Osteocyte (in vitro differentiated cells): ENCODE measurements at regions not wholly inside any gene's neighbourhood (a gene's known extent, or its start where the extent isn't known, plus 50 kb on each side); places are given as distances from the start of the nearest gene placed in this dataset.

Experiments
- DNase-seq: peaks from one replicate; pipeline ENCODE4 v3.0.0; 2021; ENCODE audit warnings: mixed read lengths; ENCODE audit not compliant: unreplicated experiment; ENCODE audit errors: extremely low spot score
- H3K27ac Mint-ChIP-seq: one replicate; pipeline ENCODE4 v1.8.0; 2021; ENCODE audit warnings: mild to moderate bottlenecking, mixed read lengths; ENCODE audit not compliant: unreplicated experiment
- H3K27me3 Mint-ChIP-seq: one replicate; pipeline ENCODE4 v1.8.0; 2021; ENCODE audit warnings: mixed read lengths; ENCODE audit not compliant: unreplicated experiment
- H3K36me3 Mint-ChIP-seq: one replicate; pipeline ENCODE4 v1.8.0; 2021; ENCODE audit warnings: mixed read lengths; ENCODE audit not compliant: unreplicated experiment
- H3K4me1 Mint-ChIP-seq: one replicate; pipeline ENCODE4 v1.8.0; 2021; ENCODE audit warnings: mixed read lengths; ENCODE audit not compliant: unreplicated experiment
- H3K4me3 Mint-ChIP-seq: one replicate; pipeline ENCODE4 v1.8.0; 2021; ENCODE audit warnings: mild to moderate bottlenecking, moderate library complexity, mixed read lengths; ENCODE audit not compliant: unreplicated experiment
- H3K9me3 Mint-ChIP-seq: one replicate; pipeline ENCODE4 v1.8.0; 2021; ENCODE audit warnings: mixed read lengths; ENCODE audit not compliant: unreplicated experiment
- TF ChIP-seq, protein P1 (sequence below): fragments of 200-600 bp; sonication (generic); IDR thresholded peaks from 2 replicates; pipeline ENCODE4 v1.5.0; 2021; ENCODE audit warnings: antibody characterized with exemption, mild to moderate bottlenecking, moderate library complexity

DNA sequence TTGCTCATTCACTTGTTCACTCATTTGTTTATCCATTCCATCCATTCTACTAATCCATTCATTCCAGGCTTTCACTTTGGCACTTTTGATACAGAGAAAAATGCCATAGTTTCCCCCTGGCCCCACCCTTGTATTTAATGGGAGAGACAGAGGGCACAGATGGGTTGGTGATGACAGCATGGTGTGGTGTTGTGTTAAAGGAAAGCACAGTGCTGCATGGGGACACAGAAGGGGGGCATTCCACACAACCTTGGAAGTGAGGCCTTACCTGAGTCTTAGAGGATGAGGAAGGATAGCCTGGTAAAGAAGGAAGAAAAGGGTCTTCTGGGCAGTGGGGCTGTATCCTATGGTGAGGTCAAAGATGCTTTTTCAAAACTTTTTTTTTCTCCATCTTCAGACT lies 248.5 kb upstream of the C11orf87 start:
- H3K4me3 Mint-ChIP-seq = no peak overlapping the region
- no peaks in the 10 kb centered on the region for H3K36me3 Mint-ChIP-seq
- no peak for DNase-seq
- H3K9me3 Mint-ChIP-seq = no peaks in the 10 kb centered on the region
- no peaks in the 10 kb centered on the region for H3K27me3 Mint-ChIP-seq
- no peak overlapping the region for H3K27ac Mint-ChIP-seq
- TF ChIP-seq, protein P1, sequence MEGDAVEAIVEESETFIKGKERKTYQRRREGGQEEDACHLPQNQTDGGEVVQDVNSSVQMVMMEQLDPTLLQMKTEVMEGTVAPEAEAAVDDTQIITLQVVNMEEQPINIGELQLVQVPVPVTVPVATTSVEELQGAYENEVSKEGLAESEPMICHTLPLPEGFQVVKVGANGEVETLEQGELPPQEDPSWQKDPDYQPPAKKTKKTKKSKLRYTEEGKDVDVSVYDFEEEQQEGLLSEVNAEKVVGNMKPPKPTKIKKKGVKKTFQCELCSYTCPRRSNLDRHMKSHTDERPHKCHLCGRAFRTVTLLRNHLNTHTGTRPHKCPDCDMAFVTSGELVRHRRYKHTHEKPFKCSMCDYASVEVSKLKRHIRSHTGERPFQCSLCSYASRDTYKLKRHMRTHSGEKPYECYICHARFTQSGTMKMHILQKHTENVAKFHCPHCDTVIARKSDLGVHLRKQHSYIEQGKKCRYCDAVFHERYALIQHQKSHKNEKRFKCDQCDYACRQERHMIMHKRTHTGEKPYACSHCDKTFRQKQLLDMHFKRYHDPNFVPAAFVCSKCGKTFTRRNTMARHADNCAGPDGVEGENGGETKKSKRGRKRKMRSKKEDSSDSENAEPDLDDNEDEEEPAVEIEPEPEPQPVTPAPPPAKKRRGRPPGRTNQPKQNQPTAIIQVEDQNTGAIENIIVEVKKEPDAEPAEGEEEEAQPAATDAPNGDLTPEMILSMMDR = no peak
- H3K4me1 Mint-ChIP-seq = no peaks in the 10 kb centered on the region

GRCh38 chr11:109184376-109184775 lies 237.6 kb upstream of the C11orf87 start:
- TF ChIP-seq, protein P1 = no peak
- no peak overlapping the region for H3K4me3 Mint-ChIP-seq
- no peaks in the 10 kb centered on the region for H3K27me3 Mint-ChIP-seq
- H3K27ac Mint-ChIP-seq = no peak overlapping the region
- peaks cover 5% of the 10 kb centered on the region for H3K9me3 Mint-ChIP-seq
- no peaks in the 10 kb centered on the region for H3K36me3 Mint-ChIP-seq
- no peak for DNase-seq
- H3K4me1 Mint-ChIP-seq = no peaks in the 10 kb centered on the region

DNA sequence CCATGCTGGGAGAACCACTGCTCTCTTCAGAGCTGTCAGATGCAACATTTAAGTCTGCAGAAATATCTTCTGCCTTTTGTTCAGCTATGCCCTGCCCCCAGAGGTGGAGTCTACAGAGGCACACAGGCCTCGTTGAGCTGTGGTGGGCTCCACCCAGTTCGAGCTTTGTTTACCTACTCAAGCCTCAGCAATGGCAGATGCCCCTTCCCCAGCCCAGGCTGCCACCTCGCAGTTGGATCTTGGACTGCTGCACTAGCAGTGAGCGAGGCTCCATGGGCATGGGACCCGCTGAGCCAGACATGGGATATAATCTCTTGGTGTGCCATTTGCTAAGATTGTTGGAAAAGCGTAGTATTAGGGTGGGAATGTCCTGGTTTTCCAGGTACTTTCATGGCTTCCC lies 229.1 kb upstream of the C11orf87 start:
- Mint-ChIP-seq H3K9me3 (peaks cover 13% of the 10 kb centered on the region), H3K36me3 (no peaks in the 10 kb centered on the region), H3K4me3 (no peak overlapping the region), H3K27me3 (no peaks in the 10 kb centered on the region), H3K27ac (no peak overlapping the region), H3K4me1 (peaks cover 20% of the 10 kb centered on the region)
- TF ChIP-seq, protein P1 = no peak
- no peak for DNase-seq

DNA sequence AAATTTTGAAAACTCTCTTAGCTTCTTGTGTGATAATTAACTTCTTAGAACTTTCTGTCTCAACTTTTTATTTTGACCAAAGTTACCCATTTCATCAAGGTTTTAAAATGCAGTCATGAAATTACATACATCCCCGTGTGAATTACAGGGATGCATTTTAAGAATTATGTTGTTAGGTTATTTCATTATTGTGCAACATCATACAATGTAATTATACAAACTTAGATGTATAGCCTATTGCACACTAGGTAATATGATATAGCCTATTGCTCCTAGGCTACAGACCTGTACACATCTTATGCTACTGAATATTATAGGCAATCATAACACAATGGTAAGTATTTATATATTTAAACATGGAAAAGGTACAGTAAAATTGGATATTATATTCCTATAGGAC lies 228.1 kb upstream of the C11orf87 start:
- no peaks in the 10 kb centered on the region for H3K36me3 Mint-ChIP-seq
- DNase-seq = no peak
- no peaks in the 10 kb centered on the region for H3K27me3 Mint-ChIP-seq
- TF ChIP-seq, protein P1 = no peak
- H3K4me1 Mint-ChIP-seq = peaks cover 27% of the 10 kb centered on the region
- H3K9me3 Mint-ChIP-seq = peaks cover 13% of the 10 kb centered on the region
- no peak overlapping the region for H3K4me3 Mint-ChIP-seq
- H3K27ac Mint-ChIP-seq = no peak overlapping the region

DNA sequence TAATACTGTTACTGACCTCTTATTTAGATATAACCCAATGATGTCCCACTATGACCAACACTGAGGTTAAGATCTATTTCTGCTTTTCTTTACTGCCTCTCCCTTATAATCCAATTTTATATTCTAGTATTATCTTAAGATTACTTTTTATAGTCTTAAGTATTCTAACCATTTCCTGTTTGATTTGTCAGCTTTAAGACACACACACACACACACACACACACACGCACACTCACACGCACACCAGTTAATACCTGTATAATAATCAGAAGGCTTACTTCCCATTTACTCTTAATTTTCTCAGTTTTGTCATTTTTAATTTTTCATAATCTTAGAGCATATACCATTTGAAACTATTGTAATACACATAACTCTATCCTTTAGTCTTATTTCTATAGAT lies 226.0 kb upstream of the C11orf87 start:
- peaks cover 27% of the 10 kb centered on the region for H3K4me1 Mint-ChIP-seq
- H3K27me3 Mint-ChIP-seq = no peaks in the 10 kb centered on the region
- H3K9me3 Mint-ChIP-seq = peaks cover 3% of the 10 kb centered on the region
- H3K36me3 Mint-ChIP-seq = no peaks in the 10 kb centered on the region
- TF ChIP-seq, protein P1 = no peak
- no peak overlapping the region for H3K27ac Mint-ChIP-seq
- no peak overlapping the region for H3K4me3 Mint-ChIP-seq
- no peak for DNase-seq
